ENCODE measurements at regions not wholly inside any gene's neighbourhood (a gene's known extent, or its start where the extent isn't known, plus 50 kb on each side); places are given as distances from the start of the nearest gene placed in this dataset.

DNA sequence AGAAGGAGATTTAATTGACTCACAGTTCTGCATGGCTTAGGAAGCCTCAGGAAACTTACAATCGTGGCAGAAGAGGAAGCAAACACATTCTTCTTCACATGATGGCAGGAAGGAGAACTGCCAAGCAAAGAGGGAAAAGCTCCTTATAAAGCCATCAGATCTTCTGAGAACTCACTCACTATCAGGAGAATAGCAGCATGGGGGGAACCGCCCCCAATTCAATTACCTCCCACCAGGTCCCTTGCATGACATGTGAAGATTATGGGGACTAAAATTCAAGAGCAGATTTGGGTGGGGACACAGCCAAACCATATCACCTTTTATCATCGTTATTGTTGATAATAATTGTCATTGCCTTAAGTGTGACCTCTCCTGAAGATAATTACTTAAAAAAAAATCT lies 197.9 kb upstream of the SLC14A2 start:
- TF ChIP-seq, protein P1, sequence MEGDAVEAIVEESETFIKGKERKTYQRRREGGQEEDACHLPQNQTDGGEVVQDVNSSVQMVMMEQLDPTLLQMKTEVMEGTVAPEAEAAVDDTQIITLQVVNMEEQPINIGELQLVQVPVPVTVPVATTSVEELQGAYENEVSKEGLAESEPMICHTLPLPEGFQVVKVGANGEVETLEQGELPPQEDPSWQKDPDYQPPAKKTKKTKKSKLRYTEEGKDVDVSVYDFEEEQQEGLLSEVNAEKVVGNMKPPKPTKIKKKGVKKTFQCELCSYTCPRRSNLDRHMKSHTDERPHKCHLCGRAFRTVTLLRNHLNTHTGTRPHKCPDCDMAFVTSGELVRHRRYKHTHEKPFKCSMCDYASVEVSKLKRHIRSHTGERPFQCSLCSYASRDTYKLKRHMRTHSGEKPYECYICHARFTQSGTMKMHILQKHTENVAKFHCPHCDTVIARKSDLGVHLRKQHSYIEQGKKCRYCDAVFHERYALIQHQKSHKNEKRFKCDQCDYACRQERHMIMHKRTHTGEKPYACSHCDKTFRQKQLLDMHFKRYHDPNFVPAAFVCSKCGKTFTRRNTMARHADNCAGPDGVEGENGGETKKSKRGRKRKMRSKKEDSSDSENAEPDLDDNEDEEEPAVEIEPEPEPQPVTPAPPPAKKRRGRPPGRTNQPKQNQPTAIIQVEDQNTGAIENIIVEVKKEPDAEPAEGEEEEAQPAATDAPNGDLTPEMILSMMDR (conservative IDR thresholded peaks at IDR 0.05; ENCODE audit: low read length), result no peak
- TF ChIP-seq EZH2phosphoT487 (IDR thresholded peaks at IDR 0.05; ENCODE audit: borderline replicate concordance, low read depth, low read length), result no peak
